ENCODE measurements at regions not wholly inside any gene's neighbourhood (a gene's known extent, or its start where the extent isn't known, plus 50 kb on each side); places are given as distances from the start of the nearest gene placed in this dataset.

- H3K27me3 Mint-ChIP-seq (ENCODE audit: insufficient read depth), result no peaks in the 10 kb centered on the region
- TF ChIP-seq CTCF (IDR thresholded peaks at IDR 0.05), result no peak
- no peaks in the 10 kb centered on the region; the same call in 1 of the 2 replicates for H3K4me1 Mint-ChIP-seq (ENCODE audit: low read depth)
Measured at GRCh38 chr4:65921180-65921579, 250.9 kb upstream of the EPHA5 start.

GRCh38 chr4:65918872-65919271, 248.6 kb upstream of the EPHA5 start:
- no peak for TF ChIP-seq CTCF (IDR thresholded peaks at IDR 0.05)
- no peaks in the 10 kb centered on the region for H3K36me3 Mint-ChIP-seq (ENCODE audit: low read depth)
- H3K4me3 Mint-ChIP-seq, result no peak overlapping the region
- no peak overlapping the region for H3K27ac Mint-ChIP-seq
- H3K9me3 Mint-ChIP-seq, result peaks cover 7% of the 10 kb centered on the region; the same call in 1 of the 2 replicates
- H3K4me1 Mint-ChIP-seq (ENCODE audit: low read depth), result no peaks in the 10 kb centered on the region; the same call in 1 of the 2 replicates
- no peak for DNase-seq
- no peaks in the 10 kb centered on the region for H3K27me3 Mint-ChIP-seq (ENCODE audit: insufficient read depth)

More at GRCh38 chr4:65921180-65921579, 250.9 kb upstream of the EPHA5 start:
- H3K9me3 Mint-ChIP-seq, result peaks cover 7% of the 10 kb centered on the region; the same call in 1 of the 2 replicates
- no peaks in the 10 kb centered on the region for H3K36me3 Mint-ChIP-seq (ENCODE audit: low read depth)
- no peak for DNase-seq
- no peak overlapping the region for H3K27ac Mint-ChIP-seq
- no peak overlapping the region for H3K4me3 Mint-ChIP-seq

- Mint-ChIP-seq H3K4me1 (ENCODE audit: low read depth) (no peaks in the 10 kb centered on the region; the same call in 1 of the 2 replicates), H3K27ac (no peak overlapping the region), H3K9me3 (peaks cover 7% of the 10 kb centered on the region), H3K27me3 (ENCODE audit: insufficient read depth) (no peaks in the 10 kb centered on the region), H3K36me3 (ENCODE audit: low read depth) (no peaks in the 10 kb centered on the region), H3K4me3 (no peak overlapping the region)
- no peak for DNase-seq
- no peak for TF ChIP-seq CTCF (IDR thresholded peaks at IDR 0.05)
Measured at GRCh38 chr4:65918212-65918611, 247.9 kb upstream of the EPHA5 start.

GRCh38 chr4:65917486-65917885, 247.2 kb upstream of the EPHA5 start:
- no peak for DNase-seq

GRCh38 chr4:65911720-65912119, 241.4 kb upstream of the EPHA5 start:
- Mint-ChIP-seq H3K36me3 (ENCODE audit: low read depth) (no peaks in the 10 kb centered on the region), H3K9me3 (peaks cover 4% of the 10 kb centered on the region), H3K4me3 (no peak overlapping the region), H3K27ac (no peak overlapping the region), H3K27me3 (ENCODE audit: insufficient read depth) (no peaks in the 10 kb centered on the region), H3K4me1 (ENCODE audit: low read depth) (no peaks in the 10 kb centered on the region; the same call in 1 of the 2 replicates)
- DNase-seq, result no peak
- TF ChIP-seq CTCF (IDR thresholded peaks at IDR 0.05), result no peak

More at GRCh38 chr4:65917486-65917885, 247.2 kb upstream of the EPHA5 start:
- no peak overlapping the region for H3K27ac Mint-ChIP-seq
- no peaks in the 10 kb centered on the region for H3K27me3 Mint-ChIP-seq (ENCODE audit: insufficient read depth)
- H3K9me3 Mint-ChIP-seq, result peaks cover 7% of the 10 kb centered on the region
- H3K4me1 Mint-ChIP-seq (ENCODE audit: low read depth), result no peaks in the 10 kb centered on the region; the same call in 1 of the 2 replicates
- H3K4me3 Mint-ChIP-seq, result no peak overlapping the region; the same call in 1 of the 2 replicates
- H3K36me3 Mint-ChIP-seq (ENCODE audit: low read depth), result no peaks in the 10 kb centered on the region
- TF ChIP-seq CTCF (IDR thresholded peaks at IDR 0.05), result no peak
